ENCODE measurements at regions not wholly inside any gene's neighbourhood (a gene's known extent, or its start where the extent isn't known, plus 50 kb on each side); places are given as distances from the start of the nearest gene placed in this dataset.

GRCh38 chrX:148365233-148365632 lies 135.2 kb upstream of the AFF2 start:
- DNase-seq (ENCODE audit: low spot score): no peak

- no peak for DNase-seq (ENCODE audit: low spot score)
Measured at GRCh38 chrX:148371291-148371690, 129.1 kb upstream of the AFF2 start.

GRCh38 chrX:148372925-148373324 lies 127.5 kb upstream of the AFF2 start:
- no peak for DNase-seq (ENCODE audit: low spot score)

GRCh38 chrX:148376342-148376741 lies 124.1 kb upstream of the AFF2 start:
- no peak for DNase-seq (ENCODE audit: low spot score)

- no peak for DNase-seq (ENCODE audit: low spot score)
Measured at GRCh38 chrX:148380107-148380506, 120.3 kb upstream of the AFF2 start.

GRCh38 chrX:148380650-148381561 lies 119.5 kb upstream of the AFF2 start:
- DNase-seq (ENCODE audit: low spot score): no peak

- no peak for DNase-seq (ENCODE audit: low spot score)
Measured at GRCh38 chrX:148381603-148382002, 118.8 kb upstream of the AFF2 start.

GRCh38 chrX:148382983-148383382 lies 117.4 kb upstream of the AFF2 start:
- no peak for DNase-seq (ENCODE audit: low spot score)

- no peak for DNase-seq (ENCODE audit: low spot score)
Measured at GRCh38 chrX:148385471-148385870, 114.9 kb upstream of the AFF2 start.

- DNase-seq (ENCODE audit: low spot score): no peak
Measured at GRCh38 chrX:148389629-148390028, 110.8 kb upstream of the AFF2 start.

GRCh38 chrX:148412006-148412405 lies 88.4 kb upstream of the AFF2 start:
- DNase-seq (ENCODE audit: low spot score): no peak

GRCh38 chrX:148416142-148416541 lies 84.3 kb upstream of the AFF2 start:
- no peak for DNase-seq (ENCODE audit: low spot score)

GRCh38 chrX:148416931-148417330 lies 83.5 kb upstream of the AFF2 start:
- DNase-seq (ENCODE audit: low spot score): no peak

- no peak for DNase-seq (ENCODE audit: low spot score)
Measured at GRCh38 chrX:148417934-148418333, 82.5 kb upstream of the AFF2 start.

GRCh38 chrX:148422526-148422925 lies 77.9 kb upstream of the AFF2 start:
- DNase-seq (ENCODE audit: low spot score): no peak

- DNase-seq (ENCODE audit: low spot score): no peak
Measured at GRCh38 chrX:148424570-148424969, 75.8 kb upstream of the AFF2 start.

- DNase-seq (ENCODE audit: low spot score): no peak
Measured at GRCh38 chrX:148426467-148426866, 74.0 kb upstream of the AFF2 start.

- no peak for DNase-seq (ENCODE audit: low spot score)
Measured at GRCh38 chrX:148441387-148441786, 59.0 kb upstream of the AFF2 start.

GRCh38 chrX:148443216-148443615 lies 57.2 kb upstream of the AFF2 start:
- no peak for DNase-seq (ENCODE audit: low spot score)

GRCh38 chrX:148448686-148449085 lies 51.7 kb upstream of the AFF2 start:
- no peak for DNase-seq (ENCODE audit: low spot score)

All from COLO829 (cell line).